ENCODE measurements at regions not wholly inside any gene's neighbourhood (a gene's known extent, or its start where the extent isn't known, plus 50 kb on each side); places are given as distances from the start of the nearest gene placed in this dataset.

GRCh38 chr9:86645303-86645702 is 291.1 kb upstream of the TUT7 start:
- intact Hi-C loops (cut with micrococcal nuclease) = no loop called here
- Histone ChIP-seq H3K4me3 (no peak overlapping the region), H3K4me1 (no peaks in the 10 kb centered on the region), H3K27me3 (ENCODE audit: low read depth) (peaks cover 5% of the 10 kb centered on the region), H3K27ac (replicated peaks) (no peak overlapping the region), H3K9me3 (replicated peaks) (no peaks in the 10 kb centered on the region), H3K36me3 (no peaks in the 10 kb centered on the region)
- TF ChIP-seq CTCF (IDR thresholded peaks at IDR 0.05; ENCODE audit: borderline replicate concordance) = no peak
- DNase-seq = no peak

GRCh38 chr9:86644675-86645034 is 290.4 kb upstream of the TUT7 start:
- DNase-seq = no peak
- no peak for TF ChIP-seq CTCF (IDR thresholded peaks at IDR 0.05; ENCODE audit: borderline replicate concordance)
- H3K36me3 ChIP-seq = no peaks in the 10 kb centered on the region

GRCh38 chr9:86643946-86644674 is 289.9 kb upstream of the TUT7 start:
- H3K36me3 ChIP-seq = no peaks in the 10 kb centered on the region
- H3K4me3 ChIP-seq = no peak overlapping the region
- intact Hi-C loops (cut with micrococcal nuclease) = no loop called here
- no peak overlapping the region for H3K27ac ChIP-seq (replicated peaks)
- H3K9me3 ChIP-seq (replicated peaks) = no peaks in the 10 kb centered on the region
- no peak for TF ChIP-seq CTCF (IDR thresholded peaks at IDR 0.05; ENCODE audit: borderline replicate concordance)
- H3K27me3 ChIP-seq (ENCODE audit: low read depth) = peaks cover 5% of the 10 kb centered on the region
- DNase-seq = no peak
- H3K4me1 ChIP-seq = no peaks in the 10 kb centered on the region

More at GRCh38 chr9:86644675-86645034, 290.4 kb upstream of the TUT7 start:
- Histone ChIP-seq H3K9me3 (replicated peaks) (no peaks in the 10 kb centered on the region), H3K4me3 (no peak overlapping the region), H3K4me1 (no peaks in the 10 kb centered on the region), H3K27me3 (ENCODE audit: low read depth) (peaks cover 5% of the 10 kb centered on the region), H3K27ac (replicated peaks) (no peak overlapping the region)
- intact Hi-C loops (cut with micrococcal nuclease) = no loop called here

- no peak for TF ChIP-seq CTCF (IDR thresholded peaks at IDR 0.05; ENCODE audit: borderline replicate concordance)
- Histone ChIP-seq H3K4me1 (no peaks in the 10 kb centered on the region), H3K36me3 (no peaks in the 10 kb centered on the region), H3K4me3 (no peak overlapping the region), H3K27me3 (ENCODE audit: low read depth) (peaks cover 5% of the 10 kb centered on the region), H3K9me3 (replicated peaks) (no peaks in the 10 kb centered on the region), H3K27ac (replicated peaks) (no peak overlapping the region)
- intact Hi-C loops (cut with micrococcal nuclease) = no loop called here
- DNase-seq = no peak
Measured at GRCh38 chr9:86642721-86643120, 288.5 kb upstream of the TUT7 start.

- peaks cover 12% of the 10 kb centered on the region for H3K27me3 ChIP-seq (ENCODE audit: low read depth)
- intact Hi-C loops (cut with micrococcal nuclease) = no loop called here
- TF ChIP-seq CTCF (IDR thresholded peaks at IDR 0.05; ENCODE audit: borderline replicate concordance) = no peak
Measured at GRCh38 chr9:86641970-86642369, 287.8 kb upstream of the TUT7 start.

More at GRCh38 chr9:86641970-86642369, 287.8 kb upstream of the TUT7 start:
- Histone ChIP-seq H3K4me1 (no peaks in the 10 kb centered on the region), H3K4me3 (no peak overlapping the region), H3K36me3 (no peaks in the 10 kb centered on the region), H3K9me3 (replicated peaks) (no peaks in the 10 kb centered on the region), H3K27ac (replicated peaks) (no peak overlapping the region)
- no peak for DNase-seq
